SU-DHL-6 (cell line): ENCODE measurements at regions not wholly inside any gene's neighbourhood (a gene's known extent, or its start where the extent isn't known, plus 50 kb on each side); places are given as distances from the start of the nearest gene placed in this dataset.

Experiments used
- H2AFZ ChIP-seq: fragments of 200-600 bp; sonication (generic); 2 replicates; pipeline ENCODE4 v1.6.1; 2014; ENCODE audit warnings: low read depth, mild to moderate bottlenecking, moderate library complexity, mixed read lengths, antibody characterized with exemption, low read length; ENCODE audit not compliant: severe bottlenecking
- H3F3A ChIP-seq: fragments of 200-600 bp; shearing (Covaris generic); 2 replicates; pipeline ENCODE4 v1.6.0; 2016; ENCODE audit warnings: antibody characterized with exemption, mild to moderate bottlenecking; ENCODE audit not compliant: insufficient read depth
- H3K27ac ChIP-seq: fragments of 200-600 bp; sonication (generic); 2 replicates; pipeline ENCODE4 v1.5.1; 2016; ENCODE audit warnings: low read depth, mild to moderate bottlenecking, low read length, moderate library complexity, mixed read lengths
- H3K27me3 ChIP-seq: fragments of 200-600 bp; sonication (generic), shearing (Covaris generic); 2 replicates; pipeline ENCODE4 v1.6.0; 2014; ENCODE audit warnings: mild to moderate bottlenecking, low read length
- H3K36me3 ChIP-seq: fragments of 200-600 bp; sonication (generic); 2 replicates; pipeline ENCODE4 v1.6.1; 2014; ENCODE audit warnings: mild to moderate bottlenecking, low read length, mixed read lengths
- H3K4me2 ChIP-seq: fragments of 300-600, 200-600 bp; shearing (Covaris generic), sonication (generic); 2 replicates; pipeline ENCODE4 v1.6.0; 2014; ENCODE audit warnings: low read length, low read depth, mild to moderate bottlenecking; ENCODE audit not compliant: poor library complexity, severe bottlenecking
- H3K4me3 ChIP-seq: fragments of 200-600 bp; sonication (generic); 2 replicates; pipeline ENCODE4 v1.5.1; 2014; ENCODE audit warnings: antibody characterized with exemption, low read length, mild to moderate bottlenecking, mixed read lengths; ENCODE audit not compliant: insufficient read depth, poor library complexity, severe bottlenecking
- H3K79me2 ChIP-seq: fragments of 200-600 bp; sonication (generic); 2 replicates; pipeline ENCODE4 v1.6.1; 2014; ENCODE audit warnings: mild to moderate bottlenecking, low read length, moderate library complexity; ENCODE audit not compliant: insufficient read depth
- H3K9ac ChIP-seq: fragments of 200-600 bp; sonication (generic); 2 replicates; pipeline ENCODE4 v1.7.0; 2014; ENCODE audit warnings: mild to moderate bottlenecking, low read length
- H3K9me2 ChIP-seq: fragments of 200-600 bp; sonication (generic); replicated peaks from 2 replicates; pipeline ENCODE4 v1.6.1; 2014; ENCODE audit warnings: low read length; ENCODE audit not compliant: insufficient read depth
- H3K9me3 ChIP-seq: fragments of 200-600 bp; sonication (generic); 2 replicates; pipeline ENCODE4 v1.6.1; 2014; ENCODE audit warnings: low read length, mixed read lengths; ENCODE audit not compliant: insufficient read depth
- H4K20me1 ChIP-seq: fragments of 200-600 bp; sonication (generic); 2 replicates; pipeline ENCODE4 v1.6.1; 2014; ENCODE audit warnings: low read depth, mild to moderate bottlenecking, antibody characterized with exemption, low read length, moderate library complexity, mixed read lengths
- EZH2phosphoT487 ChIP-seq: fragments of 200-600 bp; sonication (generic), shearing (Covaris generic); conservative IDR thresholded peaks from 2 replicates; pipeline ENCODE4 v1.6.1; 2018; ENCODE audit warnings: mild to moderate bottlenecking, antibody characterized with exemption, low read length, moderate library complexity, mixed read lengths
- TF ChIP-seq, protein P1 (sequence below): fragments of 200-600 bp; sonication (generic); IDR thresholded peaks from one replicate; pipeline ENCODE4 v1.5.1; 2017; ENCODE audit warnings: antibody characterized with exemption, mild to moderate bottlenecking, low read length, moderate library complexity; ENCODE audit not compliant: insufficient read depth, poor library complexity, severe bottlenecking

DNA sequence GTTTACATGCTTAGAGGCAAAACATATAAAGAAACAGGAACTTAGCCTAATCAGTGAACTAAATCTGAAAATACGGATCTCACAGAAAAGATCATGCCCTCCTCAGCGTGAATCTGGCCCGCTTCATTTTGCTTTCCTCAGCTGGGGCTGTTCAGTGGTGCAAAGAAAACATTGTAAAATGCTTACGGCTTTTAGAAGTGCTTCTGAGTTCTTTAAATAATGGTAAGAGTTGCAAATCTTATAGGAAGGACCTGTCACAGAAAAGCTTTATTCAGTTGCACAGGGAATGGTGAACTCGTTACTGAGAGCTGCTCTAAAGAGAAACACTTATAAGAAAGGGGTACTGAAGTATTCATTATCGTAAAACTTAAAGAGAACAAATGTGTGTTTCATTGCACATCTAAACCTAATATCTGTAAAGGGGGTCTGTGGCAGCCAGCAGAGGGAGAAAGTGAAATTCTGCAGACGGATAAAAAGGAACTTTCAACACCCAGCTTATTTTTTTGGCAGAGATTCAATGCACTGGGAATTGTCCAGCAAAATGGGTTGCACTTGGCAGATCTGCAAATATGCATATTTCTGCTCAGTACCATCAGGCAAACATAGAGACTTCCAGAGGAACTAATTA, 139.2 kb upstream of the ANK2 start:
- H2AFZ ChIP-seq, result no peak overlapping the region
- no peak overlapping the region for H3K4me2 ChIP-seq
- H3K4me3 ChIP-seq, result no peak overlapping the region
- no peak overlapping the region for H3K9ac ChIP-seq
- no peaks in the 10 kb centered on the region for H3F3A ChIP-seq
- no peaks in the 10 kb centered on the region for H3K9me2 ChIP-seq
- no peak overlapping the region for H3K27ac ChIP-seq
- H4K20me1 ChIP-seq, result no peaks in the 10 kb centered on the region
- H3K79me2 ChIP-seq, result no peaks in the 10 kb centered on the region
- no peaks in the 10 kb centered on the region for H3K9me3 ChIP-seq
- TF ChIP-seq EZH2phosphoT487, result no peak
- TF ChIP-seq, protein P1, sequence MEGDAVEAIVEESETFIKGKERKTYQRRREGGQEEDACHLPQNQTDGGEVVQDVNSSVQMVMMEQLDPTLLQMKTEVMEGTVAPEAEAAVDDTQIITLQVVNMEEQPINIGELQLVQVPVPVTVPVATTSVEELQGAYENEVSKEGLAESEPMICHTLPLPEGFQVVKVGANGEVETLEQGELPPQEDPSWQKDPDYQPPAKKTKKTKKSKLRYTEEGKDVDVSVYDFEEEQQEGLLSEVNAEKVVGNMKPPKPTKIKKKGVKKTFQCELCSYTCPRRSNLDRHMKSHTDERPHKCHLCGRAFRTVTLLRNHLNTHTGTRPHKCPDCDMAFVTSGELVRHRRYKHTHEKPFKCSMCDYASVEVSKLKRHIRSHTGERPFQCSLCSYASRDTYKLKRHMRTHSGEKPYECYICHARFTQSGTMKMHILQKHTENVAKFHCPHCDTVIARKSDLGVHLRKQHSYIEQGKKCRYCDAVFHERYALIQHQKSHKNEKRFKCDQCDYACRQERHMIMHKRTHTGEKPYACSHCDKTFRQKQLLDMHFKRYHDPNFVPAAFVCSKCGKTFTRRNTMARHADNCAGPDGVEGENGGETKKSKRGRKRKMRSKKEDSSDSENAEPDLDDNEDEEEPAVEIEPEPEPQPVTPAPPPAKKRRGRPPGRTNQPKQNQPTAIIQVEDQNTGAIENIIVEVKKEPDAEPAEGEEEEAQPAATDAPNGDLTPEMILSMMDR, result no peak
- H3K36me3 ChIP-seq, result no peaks in the 10 kb centered on the region
- H3K27me3 ChIP-seq, result no peaks in the 10 kb centered on the region

DNA sequence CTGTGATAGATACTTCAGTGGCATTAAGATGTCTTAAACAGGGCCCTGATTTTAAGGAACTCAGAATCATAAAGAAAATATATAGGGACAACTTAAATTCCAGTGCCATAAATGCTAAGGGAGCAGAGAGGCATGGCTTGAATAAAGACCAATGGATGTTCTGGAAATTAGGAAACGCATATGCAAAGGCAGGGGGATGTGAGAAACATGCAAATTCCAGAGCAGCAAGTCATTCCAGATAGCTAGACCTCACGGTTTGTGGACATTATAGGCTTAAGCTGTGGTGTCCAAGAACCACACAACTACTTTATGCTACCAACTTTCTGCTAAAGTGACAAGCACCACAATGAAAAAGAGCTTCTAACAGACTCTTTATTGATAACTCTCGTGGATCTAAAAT, 132.6 kb upstream of the ANK2 start:
- no peaks in the 10 kb centered on the region for H3K27me3 ChIP-seq
- no peaks in the 10 kb centered on the region for H3K9me3 ChIP-seq
- no peak overlapping the region for H3K4me2 ChIP-seq
- no peak for TF ChIP-seq EZH2phosphoT487
- TF ChIP-seq, protein P1, result no peak
- no peak overlapping the region for H3K27ac ChIP-seq
- no peaks in the 10 kb centered on the region for H3K79me2 ChIP-seq
- H3K9ac ChIP-seq, result no peak overlapping the region
- H3K4me3 ChIP-seq, result no peak overlapping the region
- no peaks in the 10 kb centered on the region for H3K36me3 ChIP-seq
- no peaks in the 10 kb centered on the region for H4K20me1 ChIP-seq
- H3F3A ChIP-seq, result no peaks in the 10 kb centered on the region
- no peaks in the 10 kb centered on the region for H3K9me2 ChIP-seq
- H2AFZ ChIP-seq, result no peak overlapping the region

- H3K9me2 ChIP-seq, result no peaks in the 10 kb centered on the region
- TF ChIP-seq, protein P1, result no peak
- TF ChIP-seq EZH2phosphoT487, result no peak
Observed at GRCh38 chr4:112923516-112923915, 125.9 kb upstream of the ANK2 start.

More at GRCh38 chr4:112923516-112923915, 125.9 kb upstream of the ANK2 start:
- no peaks in the 10 kb centered on the region for H3K36me3 ChIP-seq
- H3F3A ChIP-seq, result no peaks in the 10 kb centered on the region
- H3K4me2 ChIP-seq, result no peak overlapping the region
- no peaks in the 10 kb centered on the region for H3K9me3 ChIP-seq
- no peaks in the 10 kb centered on the region for H3K27me3 ChIP-seq
- H4K20me1 ChIP-seq, result no peaks in the 10 kb centered on the region
- no peak overlapping the region for H3K9ac ChIP-seq
- no peak overlapping the region for H3K4me3 ChIP-seq
- no peak overlapping the region for H3K27ac ChIP-seq
- no peaks in the 10 kb centered on the region for H3K79me2 ChIP-seq
- no peak overlapping the region for H2AFZ ChIP-seq
